Stomach (tissue), 8 donors: ENCODE measurements at regions not wholly inside any gene's neighbourhood (a gene's known extent, or its start where the extent isn't known, plus 50 kb on each side); places are given as distances from the start of the nearest gene placed in this dataset.
A peak's percentile ranks its signal among the peaks of the same experiment; 100 is the strongest.

Experiments used
- DNase-seq, 2 donors: peaks; one replicate each; pipeline versions ENCODE4 v3.0.0 to v3.0.0-alpha.2; 2013 to 2019
- H3K27ac ChIP-seq, 5 donors: fragments of 200-600 bp in 4 of 5; sonication (generic) in 4 of 5; one replicate each; pipeline ENCODE4 v1.5.1; 2013 to 2019; ENCODE audit warnings: mild to moderate bottlenecking in 1 of 5, moderate library complexity in 1 of 5
- H3K27me3 ChIP-seq, 3 donors: fragments of 200-600 bp; sonication (generic); one replicate each; pipeline ENCODE4 v1.5.1; 2017 to 2019; ENCODE audit warnings: mixed run types in 1 of 3
- H3K36me3 ChIP-seq, 4 donors: fragments of 200-600 bp; sonication (generic); 1 replicate in 3 of 4; 2 replicates in 1 of 4; pipeline ENCODE4 v1.5.1; 2016 to 2019
- H3K4me1 ChIP-seq, 4 donors: fragments of 200-600 bp; sonication (generic); one replicate each; pipeline ENCODE4 v1.5.1; 2016 to 2019
- H3K4me3 ChIP-seq, 4 donors: fragments of 200-600 bp; sonication (generic) in 3 of 4; one replicate each; pipeline ENCODE4 v1.5.1; 2016 to 2019; ENCODE audit warnings: mild to moderate bottlenecking in 1 of 4
- H3K9me3 ChIP-seq, 4 donors: fragments of 200-600 bp; sonication (generic); one replicate each; pipeline ENCODE4 v1.5.1; 2016 to 2019
- EP300 ChIP-seq: sonication (generic); formaldehyde crosslinking; IDR thresholded peaks from one replicate; pipeline ENCODE4 v1.6.1; 2017; ENCODE audit warnings: antibody characterized with exemption
- POLR2A ChIP-seq, 4 donors: fragments of 450-650 bp; IDR thresholded peaks; one replicate each; pipeline ENCODE4 v1.6.1; 2016; ENCODE audit warnings: antibody characterized with exemption in 4 of 4, control low read depth in 2 of 4, mild to moderate bottlenecking in 1 of 4, moderate library complexity in 1 of 4
- POLR2AphosphoS5 ChIP-seq, 3 donors: sonication (generic); formaldehyde crosslinking; IDR thresholded peaks; one replicate each; pipeline ENCODE4 v1.6.1; 2016; ENCODE audit warnings: antibody characterized with exemption in 3 of 3
- WGBS, 5 donors: extraction: QIAGEN DNeasy Blood & Tissue Kit in 3 of 5; methylation state at CpG; one replicate each; pipeline versions ENCODE4 v1.1.5 to v1.1.7; 2013 to 2018; 5-methylcytosine and 5-hydroxymethylcytosine counted together
- intact Hi-C: fragments of 100-400 bp; cut with DNase I; formaldehyde crosslinking; loops from one replicate; pipeline ENCODE4 v1.15.1; 2023; ENCODE audit warnings: low total_unique reads
- TF ChIP-seq, protein P1 (sequence below), 7 experiments: fragments of 450-650 bp in 4 of 7; fragments of 200-600 bp in 3 of 7; sonication (generic) in 3 of 7; IDR thresholded peaks; one replicate each; pipeline ENCODE4 v1.5.1; 2016 to 2019; ENCODE audit warnings: antibody characterized with exemption in 7 of 7, control low read depth in 2 of 7, mild to moderate bottlenecking in 1 of 7
- donor health status: healthy with polysubstance abuse.
- donor health status: Bipolar disorder and iron deficiency.
- donor health status: healthy.

DNA sequence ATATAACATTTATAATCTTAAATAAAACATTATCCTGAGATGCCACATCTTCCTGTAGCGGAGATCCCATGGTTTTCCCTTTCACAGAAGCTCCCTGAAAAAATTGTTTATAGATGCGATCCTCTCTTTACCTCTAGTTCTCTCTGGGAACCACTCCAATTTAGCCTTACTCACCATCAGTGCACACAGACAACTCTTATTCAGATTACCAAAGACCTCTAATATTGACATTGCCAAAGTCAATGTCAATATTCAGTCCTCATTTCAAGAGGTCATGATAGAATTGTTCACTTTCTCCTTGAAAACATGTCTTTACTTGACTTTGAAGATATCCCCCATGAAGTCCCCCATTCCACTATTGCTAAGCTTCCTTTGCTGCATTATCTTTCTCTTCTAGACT, 248.8 kb downstream of the CTH start:
- WGBS, 5 donors: 81 to 89% (median 85%) methylated on average over 2 of the region's 2 CpGs
- Histone ChIP-seq H3K9me3 (no peaks in the 10 kb centered on the region), H3K27me3 (no peaks in the 10 kb centered on the region), H3K27ac (no peak overlapping the region), H3K4me3 (no peak overlapping the region), H3K36me3 (no peaks in the 10 kb centered on the region), H3K4me1 (no peaks in the 10 kb centered on the region)
- TF ChIP-seq POLR2AphosphoS5 (IDR thresholded peaks at IDR 0.05): no peak
- no peak for DNase-seq
- intact Hi-C loops: no loop called here

DNA sequence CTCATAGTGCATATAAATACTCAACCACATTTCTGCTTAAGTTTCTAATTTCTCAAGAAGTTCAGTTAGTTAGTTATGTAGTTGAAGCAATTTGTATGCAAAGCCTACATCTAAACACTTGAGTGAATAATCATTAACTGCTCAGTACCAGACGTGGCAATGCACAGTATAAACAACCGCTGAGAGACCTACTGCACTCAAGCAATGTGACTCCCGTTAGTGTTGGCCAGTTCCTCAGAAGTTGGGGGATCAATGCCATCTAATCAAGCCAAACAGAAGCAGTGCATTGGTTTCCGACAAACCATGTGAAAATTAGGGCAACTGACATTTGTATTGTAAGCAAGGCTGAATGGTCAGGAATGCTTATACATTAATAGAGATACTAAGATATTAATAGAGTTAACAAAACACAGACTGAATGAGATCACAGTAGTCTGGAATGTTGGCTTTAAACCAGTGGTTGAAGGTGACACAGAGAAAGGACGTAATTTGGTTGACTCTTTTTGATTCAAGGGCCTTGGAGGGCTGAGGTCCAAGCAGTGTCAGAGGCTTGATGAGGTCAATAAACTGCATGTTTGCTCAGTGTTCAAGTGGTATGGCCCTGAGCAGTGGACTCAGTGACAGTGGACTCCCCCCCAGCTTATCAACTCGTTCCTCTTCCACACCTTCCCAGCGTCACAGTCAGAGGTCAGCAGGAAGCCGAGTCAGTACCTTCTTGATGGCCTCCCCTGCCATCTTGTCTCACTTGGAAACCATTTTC, 255.5 kb downstream of the CTH start:
- Histone ChIP-seq H3K4me1 (peaks cover 0 to 7% (median 0%) of the 10 kb centered on the region in 4 donors), H3K27me3 (no peaks in the 10 kb centered on the region), H3K27ac (peak overlapping the region in 2 of 5 donors; percentile 39 to 69), H3K36me3 (no peaks in the 10 kb centered on the region), H3K9me3 (no peaks in the 10 kb centered on the region), H3K4me3 (no peak overlapping the region)
- intact Hi-C loops: no loop called here
- no peak for TF ChIP-seq POLR2A (IDR thresholded peaks at IDR 0.05)
- TF ChIP-seq POLR2AphosphoS5 (IDR thresholded peaks at IDR 0.05): peak in 1 of 3 donors; percentile 11
- 32 to 57% (median 48%) methylated on average over 8 of the region's 8 CpGs for WGBS, 5 donors
- no peak for DNase-seq

DNA sequence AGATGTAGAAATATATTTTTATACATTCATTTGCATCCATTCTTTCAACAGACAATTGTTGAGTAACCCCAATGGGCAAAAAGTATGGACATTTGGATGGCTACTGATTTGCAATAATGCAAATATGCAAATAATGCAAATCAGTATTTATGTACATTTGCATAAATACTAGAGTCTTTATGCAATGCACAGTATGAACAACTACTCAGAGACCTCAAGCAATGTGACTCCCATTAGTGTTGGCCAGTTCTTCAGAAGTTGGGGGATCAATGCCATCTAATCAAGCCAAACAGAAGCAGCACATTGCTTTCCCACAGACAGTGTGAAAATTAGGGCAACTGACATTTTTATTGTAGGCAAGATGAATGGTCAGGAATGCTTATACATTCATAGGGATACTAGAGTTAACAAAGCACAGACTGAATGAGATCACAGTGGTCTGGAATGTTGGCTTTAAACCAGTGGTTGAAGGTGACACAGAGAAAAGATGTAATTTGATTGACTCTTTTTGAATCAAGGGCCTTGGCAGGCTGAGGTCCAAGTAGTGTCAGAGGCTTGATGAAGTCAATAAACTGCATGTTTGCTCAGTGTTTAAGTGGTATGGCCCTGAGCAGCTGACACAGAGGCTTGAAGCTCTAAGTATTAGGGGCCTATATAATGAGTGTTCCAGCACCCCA, 256.6 kb downstream of the CTH start:
- H3K4me3 ChIP-seq: no peak overlapping the region
- no peaks in the 10 kb centered on the region for H3K36me3 ChIP-seq
- intact Hi-C loops: no loop called here
- no peaks in the 10 kb centered on the region for H3K9me3 ChIP-seq
- TF ChIP-seq EP300: no peak
- TF ChIP-seq, protein P1, sequence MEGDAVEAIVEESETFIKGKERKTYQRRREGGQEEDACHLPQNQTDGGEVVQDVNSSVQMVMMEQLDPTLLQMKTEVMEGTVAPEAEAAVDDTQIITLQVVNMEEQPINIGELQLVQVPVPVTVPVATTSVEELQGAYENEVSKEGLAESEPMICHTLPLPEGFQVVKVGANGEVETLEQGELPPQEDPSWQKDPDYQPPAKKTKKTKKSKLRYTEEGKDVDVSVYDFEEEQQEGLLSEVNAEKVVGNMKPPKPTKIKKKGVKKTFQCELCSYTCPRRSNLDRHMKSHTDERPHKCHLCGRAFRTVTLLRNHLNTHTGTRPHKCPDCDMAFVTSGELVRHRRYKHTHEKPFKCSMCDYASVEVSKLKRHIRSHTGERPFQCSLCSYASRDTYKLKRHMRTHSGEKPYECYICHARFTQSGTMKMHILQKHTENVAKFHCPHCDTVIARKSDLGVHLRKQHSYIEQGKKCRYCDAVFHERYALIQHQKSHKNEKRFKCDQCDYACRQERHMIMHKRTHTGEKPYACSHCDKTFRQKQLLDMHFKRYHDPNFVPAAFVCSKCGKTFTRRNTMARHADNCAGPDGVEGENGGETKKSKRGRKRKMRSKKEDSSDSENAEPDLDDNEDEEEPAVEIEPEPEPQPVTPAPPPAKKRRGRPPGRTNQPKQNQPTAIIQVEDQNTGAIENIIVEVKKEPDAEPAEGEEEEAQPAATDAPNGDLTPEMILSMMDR (IDR thresholded peaks at IDR 0.05): no peak
- TF ChIP-seq POLR2A (IDR thresholded peaks at IDR 0.05): no peak
- no peak for TF ChIP-seq POLR2AphosphoS5 (IDR thresholded peaks at IDR 0.05)
- peak in 1 of 2 donors; percentile 27 for DNase-seq
- H3K27me3 ChIP-seq: no peaks in the 10 kb centered on the region
- peaks cover 0 to 7% (median 0%) of the 10 kb centered on the region in 4 donors for H3K4me1 ChIP-seq
- peak overlapping the region in 2 of 5 donors; percentile 39 to 68 for H3K27ac ChIP-seq

DNA sequence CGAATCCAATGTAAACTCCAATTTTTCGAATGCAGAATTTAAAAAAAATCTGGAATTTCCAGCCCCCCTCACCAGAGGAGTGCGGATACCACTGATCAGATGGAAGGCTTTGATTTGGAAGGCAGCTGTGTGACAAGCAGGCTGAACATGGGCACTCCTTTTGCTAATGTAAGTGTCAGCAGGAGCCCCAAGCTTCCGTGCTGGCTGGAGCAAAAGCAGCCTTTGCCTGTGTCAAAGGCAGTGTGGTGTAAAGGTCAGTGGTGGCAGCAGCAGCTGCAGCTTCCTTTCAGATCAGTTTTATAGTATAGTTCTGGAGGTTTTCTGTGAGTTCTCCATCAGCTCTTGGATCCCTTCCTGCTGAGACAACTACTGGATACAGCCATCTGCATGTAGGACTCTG, 259.9 kb downstream of the CTH start:
- peak in 1 of 2 donors; percentile 24 for DNase-seq
- TF ChIP-seq POLR2AphosphoS5 (IDR thresholded peaks at IDR 0.05): no peak
- TF ChIP-seq, protein P1 (IDR thresholded peaks at IDR 0.05): no peak
- no peak for TF ChIP-seq POLR2A (IDR thresholded peaks at IDR 0.05)
- no peak for TF ChIP-seq EP300
- Histone ChIP-seq H3K27ac (peak overlapping the region in 1 of 5 donors; percentile 38), H3K27me3 (no peaks in the 10 kb centered on the region), H3K36me3 (no peaks in the 10 kb centered on the region), H3K4me3 (no peak overlapping the region), H3K4me1 (peaks cover 0 to 9% (median 4%) of the 10 kb centered on the region in 4 donors), H3K9me3 (no peaks in the 10 kb centered on the region)
- 59 to 77% (median 73%) methylated on average over 4 of the region's 4 CpGs for WGBS, 5 donors
- intact Hi-C loops: no loop called here

DNA sequence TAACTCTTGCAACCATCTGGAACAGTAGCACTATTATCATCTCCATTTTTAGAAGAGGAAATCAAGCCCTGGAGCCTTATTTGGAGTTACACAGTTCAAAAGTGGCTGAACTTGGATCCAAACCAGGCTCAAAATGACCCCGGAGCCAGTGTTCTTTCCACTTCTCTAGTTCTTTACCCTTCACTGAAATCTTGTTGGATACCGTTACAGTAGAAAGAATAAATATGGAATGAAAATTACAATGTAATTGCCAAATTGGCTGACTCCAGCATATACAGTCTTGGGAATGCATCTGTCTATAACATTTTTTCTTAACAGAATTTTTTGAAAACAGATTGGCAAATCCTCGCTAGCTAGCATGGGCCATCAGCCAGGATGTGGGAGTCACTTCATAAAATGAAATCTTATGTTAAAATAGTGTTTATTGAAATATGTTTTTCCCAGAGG, 261.4 kb downstream of the CTH start:
- intact Hi-C loops: no loop called here
- Histone ChIP-seq H3K36me3 (no peaks in the 10 kb centered on the region), H3K9me3 (no peaks in the 10 kb centered on the region), H3K27ac (no peak overlapping the region), H3K4me3 (no peak overlapping the region), H3K4me1 (peaks cover 0 to 9% (median 4%) of the 10 kb centered on the region in 4 donors), H3K27me3 (no peaks in the 10 kb centered on the region)
- no peak for TF ChIP-seq POLR2A (IDR thresholded peaks at IDR 0.05)
- no peak for TF ChIP-seq EP300
- no peak for TF ChIP-seq POLR2AphosphoS5 (IDR thresholded peaks at IDR 0.05)
- TF ChIP-seq, protein P1 (IDR thresholded peaks at IDR 0.05): no peak
- WGBS, 5 donors: 39 to 64% (median 58%) methylated on average over 3 of the region's 3 CpGs
- DNase-seq: peak in 1 of 2 donors; percentile 59
